ENCODE measurements at regions not wholly inside any gene's neighbourhood (a gene's known extent, or its start where the extent isn't known, plus 50 kb on each side); places are given as distances from the start of the nearest gene placed in this dataset.

GRCh38 chr6:144411531-144412165 lies 126.5 kb downstream of the UTRN start:
- Histone ChIP-seq H2BK120ac (replicated peaks; ENCODE audit: low read depth, low read length) (no peak overlapping the region), H3K27ac (ENCODE audit: low read depth, low read length) (no peak overlapping the region), H3K23ac (ENCODE audit: insufficient read length) (no peak overlapping the region), H3K79me2 (ENCODE audit: control insufficient read depth in 1 of 2, insufficient read depth in 2 of 2, low read length in 2 of 2) (peaks cover 0 to 25% of the 10 kb centered on the region in 2 experiments; a peak in 3 of 4 replicates), H2BK5ac (ENCODE audit: low read depth, low read length) (no peak overlapping the region), H3K36me3 (ENCODE audit: control insufficient read depth in 2 of 4, insufficient read depth in 4 of 4, low read length in 3 of 4) (no peaks in the 10 kb centered on the region), H2BK20ac (ENCODE audit: low read length) (no peak overlapping the region), H2AK5ac (ENCODE audit: low read depth, low read length) (no peak overlapping the region), H4K91ac (replicated peaks; ENCODE audit: insufficient read length, low read length) (no peak overlapping the region), H3K9me3 (ENCODE audit: insufficient read depth in 2 of 2, low read depth in 1 of 2, low read length in 1 of 2) (no peaks in the 10 kb centered on the region), H3K4me2 (ENCODE audit: insufficient read depth in 1 of 2, low read depth in 2 of 2, low read length in 2 of 2) (no peak overlapping the region), H3K4me1 (replicated peaks in 1 of 4; ENCODE audit: control insufficient read depth in 3 of 4, insufficient read depth in 4 of 4, low read length in 3 of 4) (no peaks in the 10 kb centered on the region), H2AFZ (ENCODE audit: low read length) (no peak overlapping the region), H3K18ac (ENCODE audit: extremely low read depth, low read length) (no peak overlapping the region), H3K27me3 (replicated peaks in 1 of 4; ENCODE audit: control insufficient read depth in 3 of 4, extremely low read depth in 1 of 4, insufficient read depth in 3 of 4, low read length in 3 of 4) (no peaks in the 10 kb centered on the region), H3K4me3 (ENCODE audit: extremely low read depth in 1 of 4, insufficient read depth in 2 of 4, low read depth in 3 of 4, low read length in 4 of 4) (no peak overlapping the region), H2BK12ac (ENCODE audit: low read depth, low read length) (no peak overlapping the region), H3K4ac (replicated peaks; ENCODE audit: insufficient read length, low read depth, low read length) (no peak overlapping the region), H4K20me1 (replicated peaks in 1 of 2; ENCODE audit: control insufficient read depth in 1 of 2, insufficient read depth in 2 of 2, low read length in 2 of 2) (peaks cover 0 to 2% of the 10 kb centered on the region in 2 experiments), H2BK15ac (ENCODE audit: low read length) (no peak overlapping the region), H4K5ac (ENCODE audit: insufficient read length, low read depth, low read length) (no peak overlapping the region), H3K9ac (replicated peaks in 1 of 4; ENCODE audit: extremely low read depth in 1 of 4, low read depth in 3 of 4, low read length in 3 of 4) (no peak overlapping the region), H3K79me1 (ENCODE audit: low read depth, low read length) (peaks cover 2% of the 10 kb centered on the region; the same call in 1 of the 2 replicates), H3K14ac (ENCODE audit: insufficient read length) (no peak overlapping the region), H4K8ac (ENCODE audit: extremely low read depth, insufficient read depth, low read length) (no peak overlapping the region), H3K23me2 (ENCODE audit: low read depth, low read length) (peaks cover 1% of the 10 kb centered on the region; the same call in 1 of the 2 replicates), H3K56ac (replicated peaks; ENCODE audit: insufficient read length, low read depth, low read length) (no peak overlapping the region)
- POLR2A ChIA-PET (ENCODE audit: partially characterized antibody) = no interaction called here
- FAIRE-seq = no peak
- DNase-seq (ENCODE audit: low read depth in 1 of 2, low spot score in 2 of 2) = no peak
- WGBS, 2 experiments (ENCODE audit: extremely low coverage in 1 of 2, insufficient coverage in 1 of 2, insufficient read length in 1 of 2, insufficient replicate concordance in 2 of 2, low coverage in 1 of 2, low lambda C conversion rate in 2 of 2, missing lambda C conversion rate in 1 of 2) = 81% methylated on average over 6 of the region's 6 CpGs; no CpG with 5 or more reads in 1 of the 2 experiments
- CTCF ChIA-PET (ENCODE audit: partially characterized antibody) = no interaction called here
- TF ChIP-seq CBX8 (IDR thresholded peaks at IDR 0.05; ENCODE audit: borderline replicate concordance, low read depth, low read length) (no peak), FOSL1 (IDR thresholded peaks at IDR 0.05; ENCODE audit: insufficient read depth, low read depth, low read length) (no peak), SP2 (IDR thresholded peaks at IDR 0.05; ENCODE audit: low read length) (no peak), SUZ12 (IDR thresholded peaks at IDR 0.05; ENCODE audit: low read length) (no peak), SRF (IDR thresholded peaks at IDR 0.05; ENCODE audit: low read depth, low read length) (no peak), MAX (IDR thresholded peaks at IDR 0.05) (no peak), BRCA1 (IDR thresholded peaks at IDR 0.05; ENCODE audit: low read depth, low read length) (no peak), SIRT6 (IDR thresholded peaks at IDR 0.05; ENCODE audit: low read length) (no peak), RXRA (IDR thresholded peaks at IDR 0.05; ENCODE audit: insufficient read depth, low read depth, low read length) (no peak)
- TF ChIP-seq, protein P1, sequence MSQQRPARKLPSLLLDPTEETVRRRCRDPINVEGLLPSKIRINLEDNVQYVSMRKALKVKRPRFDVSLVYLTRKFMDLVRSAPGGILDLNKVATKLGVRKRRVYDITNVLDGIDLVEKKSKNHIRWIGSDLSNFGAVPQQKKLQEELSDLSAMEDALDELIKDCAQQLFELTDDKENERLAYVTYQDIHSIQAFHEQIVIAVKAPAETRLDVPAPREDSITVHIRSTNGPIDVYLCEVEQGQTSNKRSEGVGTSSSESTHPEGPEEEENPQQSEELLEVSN (IDR thresholded peaks at IDR 0.05) = no peak
- TF ChIP-seq, protein P2, sequence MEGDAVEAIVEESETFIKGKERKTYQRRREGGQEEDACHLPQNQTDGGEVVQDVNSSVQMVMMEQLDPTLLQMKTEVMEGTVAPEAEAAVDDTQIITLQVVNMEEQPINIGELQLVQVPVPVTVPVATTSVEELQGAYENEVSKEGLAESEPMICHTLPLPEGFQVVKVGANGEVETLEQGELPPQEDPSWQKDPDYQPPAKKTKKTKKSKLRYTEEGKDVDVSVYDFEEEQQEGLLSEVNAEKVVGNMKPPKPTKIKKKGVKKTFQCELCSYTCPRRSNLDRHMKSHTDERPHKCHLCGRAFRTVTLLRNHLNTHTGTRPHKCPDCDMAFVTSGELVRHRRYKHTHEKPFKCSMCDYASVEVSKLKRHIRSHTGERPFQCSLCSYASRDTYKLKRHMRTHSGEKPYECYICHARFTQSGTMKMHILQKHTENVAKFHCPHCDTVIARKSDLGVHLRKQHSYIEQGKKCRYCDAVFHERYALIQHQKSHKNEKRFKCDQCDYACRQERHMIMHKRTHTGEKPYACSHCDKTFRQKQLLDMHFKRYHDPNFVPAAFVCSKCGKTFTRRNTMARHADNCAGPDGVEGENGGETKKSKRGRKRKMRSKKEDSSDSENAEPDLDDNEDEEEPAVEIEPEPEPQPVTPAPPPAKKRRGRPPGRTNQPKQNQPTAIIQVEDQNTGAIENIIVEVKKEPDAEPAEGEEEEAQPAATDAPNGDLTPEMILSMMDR (IDR thresholded peaks at IDR 0.05; ENCODE audit: control extremely low read depth in 1 of 3, insufficient read depth in 1 of 3, low read depth in 1 of 3, low read length in 3 of 3) = no peak

Measured in H1 (cell line).